Muscle layer of duodenum (tissue), 2 donors: ENCODE measurements at regions not wholly inside any gene's neighbourhood (a gene's known extent, or its start where the extent isn't known, plus 50 kb on each side); places are given as distances from the start of the nearest gene placed in this dataset.

Experiments used
- H3K27ac ChIP-seq: one replicate; pipeline ENCODE4 v1.7.0; 2013; ENCODE audit warnings: mild to moderate bottlenecking, low read length
- H3K27me3 ChIP-seq: one replicate; pipeline ENCODE4 v1.7.0; 2013; ENCODE audit warnings: low read depth, mild to moderate bottlenecking, control low read depth, low read length
- H3K36me3 ChIP-seq, 2 donors: one replicate each; pipeline ENCODE4 v1.7.0; 2013; ENCODE audit warnings: low read length in 2 of 2, control low read depth in 1 of 2, mild to moderate bottlenecking in 1 of 2; ENCODE audit not compliant: insufficient read depth in 2 of 2, control insufficient read depth in 1 of 2
- H3K4me1 ChIP-seq, 2 donors: one replicate each; pipeline ENCODE4 v1.7.0; 2013; ENCODE audit warnings: low read length in 2 of 2, mild to moderate bottlenecking in 2 of 2, control low read depth in 1 of 2, moderate library complexity in 1 of 2; ENCODE audit not compliant: insufficient read depth in 2 of 2, control insufficient read depth in 1 of 2
- H3K4me3 ChIP-seq, 2 donors: one replicate each; pipeline ENCODE4 v1.7.0; 2013; ENCODE audit warnings: low read length in 2 of 2, low read depth in 1 of 2, mild to moderate bottlenecking in 1 of 2
- H3K9me3 ChIP-seq, 2 donors: one replicate each; pipeline ENCODE4 v1.7.0; 2013; ENCODE audit warnings: low read length in 2 of 2, control low read depth in 1 of 2, mild to moderate bottlenecking in 1 of 2; ENCODE audit not compliant: control insufficient read depth in 1 of 2
- donor health status: healthy.

DNA sequence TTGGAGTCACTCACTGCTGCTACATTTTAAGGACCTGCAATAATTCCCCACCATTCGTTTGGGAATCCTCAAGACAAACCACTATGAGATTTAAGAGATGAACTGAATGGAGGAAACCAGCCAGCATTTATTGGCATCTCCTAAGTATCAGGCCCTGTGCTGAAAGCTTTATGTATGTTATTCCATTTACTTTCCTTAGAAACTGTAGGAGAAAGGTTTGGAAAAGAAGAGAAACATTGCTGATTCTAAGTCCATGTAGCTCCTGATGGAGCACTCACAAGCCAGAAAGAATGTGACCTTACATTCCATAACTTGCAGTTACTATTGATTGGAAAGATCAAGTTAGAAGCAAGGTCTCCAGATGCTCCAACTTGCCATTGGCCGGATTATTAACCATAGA is 267.4 kb downstream of the GAS1 start:
- Histone ChIP-seq H3K36me3 (no peaks in the 10 kb centered on the region), H3K4me3 (no peak overlapping the region), H3K27ac (no peak overlapping the region), H3K27me3 (no peaks in the 10 kb centered on the region), H3K4me1 (no peaks in the 10 kb centered on the region), H3K9me3 (no peaks in the 10 kb centered on the region)

DNA sequence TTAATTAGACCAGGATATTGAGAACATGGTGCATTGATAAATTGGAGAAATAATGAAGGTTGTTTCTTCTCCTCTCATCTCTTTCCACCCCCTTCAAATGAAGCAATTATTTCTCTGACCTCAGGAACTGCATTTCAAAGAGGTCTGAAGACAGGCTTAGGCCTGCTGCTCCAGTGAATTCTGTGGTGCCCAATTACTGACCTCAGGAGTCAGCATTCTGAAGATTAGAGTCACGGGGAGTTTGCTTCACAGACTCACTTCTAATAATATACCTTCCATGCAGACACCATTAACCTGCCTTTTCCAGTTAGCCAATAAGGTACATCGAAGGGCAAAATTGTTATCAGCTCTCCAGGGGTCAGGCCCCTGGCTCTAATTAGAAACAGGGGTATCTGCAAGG is 270.9 kb downstream of the GAS1 start:
- no peaks in the 10 kb centered on the region for H3K36me3 ChIP-seq
- H3K4me1 ChIP-seq, result no peaks in the 10 kb centered on the region
- H3K27me3 ChIP-seq, result no peaks in the 10 kb centered on the region
- no peak overlapping the region for H3K27ac ChIP-seq
- H3K4me3 ChIP-seq, result no peak overlapping the region
- no peaks in the 10 kb centered on the region for H3K9me3 ChIP-seq

DNA sequence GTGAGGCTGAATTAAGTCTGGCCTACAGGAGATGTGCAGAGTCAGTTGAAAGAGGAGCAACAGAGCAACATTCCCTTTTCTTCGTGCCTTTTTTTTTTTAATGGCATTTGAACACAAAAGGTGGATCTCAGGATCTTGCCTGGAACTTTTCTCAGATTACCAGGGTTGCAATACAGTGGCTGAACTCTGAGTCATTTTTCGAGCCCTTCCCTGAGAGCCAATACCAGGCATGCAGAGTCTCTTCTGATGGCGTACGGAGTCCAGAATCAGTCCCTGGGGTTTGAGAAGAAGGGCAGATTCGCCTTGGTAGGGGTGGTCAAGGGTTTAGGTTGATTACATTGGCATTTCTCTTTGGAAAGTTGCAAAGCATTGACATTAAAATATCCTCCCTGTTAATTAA is 271.5 kb downstream of the GAS1 start:
- no peaks in the 10 kb centered on the region for H3K27me3 ChIP-seq
- no peaks in the 10 kb centered on the region for H3K9me3 ChIP-seq
- no peaks in the 10 kb centered on the region for H3K4me1 ChIP-seq
- H3K4me3 ChIP-seq, result no peak overlapping the region
- no peak overlapping the region for H3K27ac ChIP-seq
- H3K36me3 ChIP-seq, result no peaks in the 10 kb centered on the region

DNA sequence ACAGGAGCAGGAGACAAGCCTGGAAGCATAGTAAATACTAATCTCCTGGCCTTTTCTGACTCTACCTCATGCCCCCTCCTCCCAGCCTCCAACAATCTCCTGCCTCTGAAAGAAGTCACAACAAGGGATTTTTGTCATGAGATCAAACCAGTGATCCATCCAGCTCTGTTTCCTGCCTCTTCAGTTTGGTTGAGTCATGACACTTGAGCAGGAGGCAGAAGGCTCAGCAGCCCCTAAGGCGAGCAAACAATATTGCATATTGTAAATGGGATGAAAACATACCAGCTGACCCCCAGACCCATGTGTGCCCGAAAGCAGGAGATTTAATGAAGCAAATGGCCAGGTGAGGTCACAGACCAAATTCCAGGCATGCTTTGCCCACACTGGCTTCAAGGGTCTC is 272.8 kb downstream of the GAS1 start:
- Histone ChIP-seq H3K27ac (no peak overlapping the region), H3K4me1 (no peaks in the 10 kb centered on the region), H3K4me3 (no peak overlapping the region), H3K9me3 (no peaks in the 10 kb centered on the region), H3K36me3 (no peaks in the 10 kb centered on the region), H3K27me3 (no peaks in the 10 kb centered on the region)

DNA sequence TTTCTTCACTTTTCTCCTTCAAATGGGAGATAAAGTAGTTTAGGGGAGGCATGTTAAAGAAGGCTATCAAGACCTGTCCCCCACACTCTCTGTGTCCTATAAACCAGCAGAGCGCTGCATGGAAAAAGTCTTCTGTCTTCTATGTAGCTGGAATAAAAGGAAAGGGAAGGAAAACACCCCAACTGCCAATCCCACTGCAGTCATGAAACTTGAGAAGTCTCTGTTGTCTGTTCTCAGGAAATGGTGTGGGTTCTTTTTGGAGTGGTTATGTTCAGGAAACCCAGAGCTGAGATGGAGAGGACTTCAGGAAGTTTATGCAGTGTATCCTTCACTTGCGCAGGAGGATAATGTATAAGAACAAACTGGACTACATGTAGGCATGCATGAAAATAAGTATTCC is 274.3 kb downstream of the GAS1 start:
- H3K27me3 ChIP-seq, result no peaks in the 10 kb centered on the region
- no peaks in the 10 kb centered on the region for H3K4me1 ChIP-seq
- no peaks in the 10 kb centered on the region for H3K9me3 ChIP-seq
- no peak overlapping the region for H3K27ac ChIP-seq
- no peaks in the 10 kb centered on the region for H3K36me3 ChIP-seq
- no peak overlapping the region for H3K4me3 ChIP-seq

DNA sequence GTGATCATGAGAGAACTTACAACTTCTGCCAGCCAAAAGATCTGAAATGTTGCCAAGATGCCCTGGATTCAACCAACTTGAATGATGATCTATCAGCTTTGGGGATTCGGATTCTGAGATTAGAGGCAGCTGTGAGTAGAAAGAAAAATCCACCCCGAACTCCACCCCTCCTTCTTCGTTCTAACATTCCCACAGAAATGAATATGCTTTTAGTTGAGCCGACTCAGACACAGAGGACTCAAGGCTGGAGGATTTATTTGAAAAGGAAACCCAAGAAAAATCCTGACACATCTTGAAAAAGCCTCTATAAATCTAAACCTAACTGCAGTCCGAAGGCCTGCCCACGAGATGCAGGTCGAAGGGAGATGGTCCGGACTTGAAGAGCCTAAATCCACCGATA is 275.0 kb downstream of the GAS1 start:
- no peaks in the 10 kb centered on the region for H3K27me3 ChIP-seq

DNA sequence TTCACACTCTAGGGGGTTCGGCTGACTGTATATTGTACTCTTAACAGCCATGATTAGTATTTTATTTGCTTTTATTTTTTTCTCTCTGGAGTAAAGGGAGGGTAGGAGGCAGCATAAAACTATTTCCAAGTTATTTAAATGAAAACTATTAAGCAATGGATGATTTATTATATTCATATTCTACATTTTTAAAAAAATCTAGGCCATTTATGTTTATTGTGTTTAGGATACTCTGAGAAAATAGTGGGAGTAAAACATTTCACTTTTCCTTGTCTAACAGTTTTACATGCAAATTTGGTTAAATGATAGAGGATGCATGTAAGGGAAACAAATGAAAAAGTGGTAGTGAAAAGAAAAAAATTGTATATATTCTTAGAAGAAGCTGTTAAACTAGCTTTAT is 276.3 kb downstream of the GAS1 start:
- Histone ChIP-seq H3K4me3 (no peak overlapping the region), H3K36me3 (no peaks in the 10 kb centered on the region), H3K4me1 (no peaks in the 10 kb centered on the region), H3K9me3 (no peaks in the 10 kb centered on the region), H3K27me3 (no peaks in the 10 kb centered on the region), H3K27ac (no peak overlapping the region)

More for the DNA sequence above, 275.0 kb downstream of the GAS1 start:
- no peak overlapping the region for H3K27ac ChIP-seq
- H3K4me1 ChIP-seq, result no peaks in the 10 kb centered on the region
- no peaks in the 10 kb centered on the region for H3K9me3 ChIP-seq
- no peaks in the 10 kb centered on the region for H3K36me3 ChIP-seq
- no peak overlapping the region for H3K4me3 ChIP-seq

DNA sequence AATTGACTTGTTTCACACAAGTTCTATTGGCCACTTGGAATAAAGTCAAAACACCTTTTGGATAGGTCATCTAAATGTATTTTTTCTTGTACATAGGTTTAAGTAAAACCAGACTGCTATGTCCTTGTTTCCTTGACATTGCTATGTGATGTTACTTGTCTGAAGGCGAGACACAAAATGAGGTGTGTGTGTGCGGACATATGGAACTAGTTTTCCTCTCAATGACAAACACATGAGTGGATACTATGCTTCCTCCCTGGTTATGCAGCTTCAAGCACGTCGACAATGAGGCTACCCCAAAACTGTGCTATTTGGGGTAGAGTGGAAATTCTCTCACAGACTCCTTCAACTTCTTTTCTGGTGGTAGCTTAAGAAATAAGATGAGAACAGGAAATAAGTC is 276.8 kb downstream of the GAS1 start:
- H3K27me3 ChIP-seq, result no peaks in the 10 kb centered on the region

DNA sequence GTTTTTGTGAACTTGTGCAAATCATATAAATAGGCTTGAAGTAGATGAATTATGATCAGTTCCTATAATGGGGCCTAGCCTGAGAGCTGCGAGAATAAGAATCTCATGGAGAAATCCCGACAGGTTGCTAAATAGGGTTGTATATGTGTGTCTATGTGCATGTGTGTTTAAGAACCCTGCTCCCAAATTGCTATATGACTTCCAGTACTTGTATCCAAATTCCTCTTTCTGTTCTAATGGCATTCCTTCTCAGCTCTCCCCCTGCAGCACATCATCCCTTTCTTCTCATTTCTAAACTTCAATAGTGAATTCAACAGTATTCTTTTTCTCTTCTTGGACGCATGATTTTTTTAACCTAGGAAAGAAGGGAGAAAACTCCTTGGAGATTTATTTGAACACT is 277.2 kb downstream of the GAS1 start:
- Histone ChIP-seq H3K36me3 (no peaks in the 10 kb centered on the region), H3K27me3 (no peaks in the 10 kb centered on the region), H3K27ac (no peak overlapping the region), H3K9me3 (no peaks in the 10 kb centered on the region), H3K4me3 (no peak overlapping the region), H3K4me1 (no peaks in the 10 kb centered on the region)

More for the DNA sequence above, 276.8 kb downstream of the GAS1 start:
- no peaks in the 10 kb centered on the region for H3K36me3 ChIP-seq
- H3K9me3 ChIP-seq, result no peaks in the 10 kb centered on the region
- H3K4me3 ChIP-seq, result no peak overlapping the region
- no peak overlapping the region for H3K27ac ChIP-seq
- H3K4me1 ChIP-seq, result no peaks in the 10 kb centered on the region

DNA sequence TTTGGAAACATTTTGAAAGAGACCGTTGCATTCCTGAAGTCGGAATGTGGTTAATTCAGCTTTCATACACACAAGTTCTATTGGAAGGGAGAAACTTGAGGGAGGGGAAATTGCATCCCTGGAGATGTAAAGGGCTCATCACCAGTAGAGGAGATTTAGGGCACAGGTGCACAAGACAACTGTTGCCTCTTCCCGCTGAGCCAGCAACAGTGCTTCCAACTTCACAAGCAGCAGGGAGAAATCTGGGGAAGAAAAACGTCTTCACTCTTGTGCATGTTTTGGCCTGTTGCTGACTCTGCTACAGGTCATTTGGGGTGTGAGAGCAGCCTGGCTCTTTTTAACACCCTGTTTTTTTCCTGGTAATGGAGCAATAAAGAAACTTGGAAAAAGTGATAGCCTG is 277.9 kb downstream of the GAS1 start:
- no peaks in the 10 kb centered on the region for H3K4me1 ChIP-seq
- H3K27ac ChIP-seq, result no peak overlapping the region
- no peak overlapping the region for H3K4me3 ChIP-seq
- H3K27me3 ChIP-seq, result no peaks in the 10 kb centered on the region
- no peaks in the 10 kb centered on the region for H3K9me3 ChIP-seq
- H3K36me3 ChIP-seq, result no peaks in the 10 kb centered on the region

DNA sequence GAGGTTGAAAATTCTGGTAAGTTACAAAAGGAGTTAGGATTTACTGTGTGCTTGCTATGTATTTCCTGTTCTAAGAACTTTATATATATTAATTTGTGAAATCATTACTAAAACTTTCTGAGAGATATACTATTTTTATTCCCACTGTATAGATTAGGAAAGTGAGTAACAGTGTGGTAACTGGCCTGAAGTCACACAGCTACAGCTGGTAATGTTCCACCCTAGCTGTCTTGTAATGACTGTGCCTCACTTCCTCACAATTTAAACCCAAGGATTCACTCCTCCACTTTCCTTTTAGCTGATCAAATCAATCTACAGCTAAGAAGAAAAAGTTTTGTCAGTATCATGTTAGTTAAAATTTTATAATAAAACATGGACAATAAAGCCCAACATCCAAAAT is 278.8 kb downstream of the GAS1 start:
- Histone ChIP-seq H3K27me3 (no peaks in the 10 kb centered on the region), H3K9me3 (no peaks in the 10 kb centered on the region), H3K36me3 (no peaks in the 10 kb centered on the region), H3K4me1 (no peaks in the 10 kb centered on the region), H3K4me3 (no peak overlapping the region), H3K27ac (no peak overlapping the region)

DNA sequence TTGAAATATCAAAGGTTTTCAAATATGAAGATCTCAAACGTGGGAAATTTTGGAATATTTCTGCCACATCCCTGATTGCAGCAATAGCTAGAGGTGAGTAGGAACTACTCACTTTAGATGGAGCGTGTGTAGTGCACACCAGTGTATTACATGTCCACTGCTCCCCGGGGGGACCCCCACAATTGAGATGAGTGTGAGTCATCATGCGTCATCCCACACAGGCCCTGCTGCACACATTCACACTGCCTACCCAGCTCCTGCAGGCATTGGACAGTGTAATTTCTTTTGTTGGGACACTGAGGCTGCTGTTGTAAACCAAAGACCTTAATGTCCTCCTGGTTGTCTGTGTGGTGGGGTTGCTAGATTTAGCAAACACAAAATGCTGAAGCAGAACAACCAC is 280.0 kb downstream of the GAS1 start:
- no peak overlapping the region for H3K27ac ChIP-seq
- H3K36me3 ChIP-seq, result no peaks in the 10 kb centered on the region
- no peaks in the 10 kb centered on the region for H3K9me3 ChIP-seq
- no peaks in the 10 kb centered on the region for H3K27me3 ChIP-seq
- no peaks in the 10 kb centered on the region for H3K4me1 ChIP-seq
- H3K4me3 ChIP-seq, result no peak overlapping the region
